Upper lobe of left lung (tissue), 4 donors: ENCODE measurements at regions not wholly inside any gene's neighbourhood (a gene's known extent, or its start where the extent isn't known, plus 50 kb on each side); places are given as distances from the start of the nearest gene placed in this dataset.

Experiments
- CTCF ChIP-seq, 6 experiments: fragments of 450-650 bp in 4 of 6; fragments of 200-600 bp in 2 of 6; sonication (generic) in 2 of 6; IDR thresholded peaks; one replicate each; pipeline ENCODE4 v1.5.1; 2016 to 2019; ENCODE audit warnings: antibody characterized with exemption in 6 of 6
- EP300 ChIP-seq, 4 donors: sonication (generic); formaldehyde crosslinking; IDR thresholded peaks; one replicate each; pipeline ENCODE4 v1.5.1; 2017; ENCODE audit warnings: antibody characterized with exemption in 4 of 4, control low read depth in 2 of 4
- POLR2A ChIP-seq, 4 donors: fragments of 450-650 bp; IDR thresholded peaks; one replicate each; pipeline ENCODE4 v1.5.1; 2016 to 2017; ENCODE audit warnings: antibody characterized with exemption in 4 of 4, mild to moderate bottlenecking in 2 of 4
- POLR2AphosphoS5 ChIP-seq, 2 donors: sonication (generic); formaldehyde crosslinking; IDR thresholded peaks; one replicate each; pipeline ENCODE4 v1.5.1; 2017; ENCODE audit warnings: antibody characterized with exemption in 2 of 2

GRCh38 chr4:129232589-129233337 lies 136.8 kb downstream of the C4orf33 start:
- TF ChIP-seq CTCF (IDR thresholded peaks at IDR 0.05) (no peak), POLR2AphosphoS5 (IDR thresholded peaks at IDR 0.05) (no peak), POLR2A (IDR thresholded peaks at IDR 0.05) (no peak), EP300 (IDR thresholded peaks at IDR 0.05) (no peak)
